GM13976 (cell line): ENCODE measurements at regions not wholly inside any gene's neighbourhood (a gene's known extent, or its start where the extent isn't known, plus 50 kb on each side); places are given as distances from the start of the nearest gene placed in this dataset.

ENCODE experiments used
- DNase-seq: peaks from one replicate; pipeline ENCODE4 v3.0.0; 2012; ENCODE audit warnings: low spot score
- in situ Hi-C: fragments of 300-500 bp; cut with MboI; formaldehyde crosslinking; loops from one replicate; pipeline ENCODE4 v1.12.0; 2022; ENCODE audit warnings: low sequenced_read_pairs, mixed read lengths, inconsistent platforms; ENCODE audit not compliant: unreplicated experiment
- TF ChIP-seq, protein P1 (sequence below): IDR thresholded peaks from 2 replicates; pipeline ENCODE4 v1.5.1; 2012; ENCODE audit warnings: borderline replicate concordance, mild to moderate bottlenecking; ENCODE audit not compliant: insufficient read depth; ENCODE audit errors: extremely low read depth, missing control alignments, control extremely low read depth

DNA sequence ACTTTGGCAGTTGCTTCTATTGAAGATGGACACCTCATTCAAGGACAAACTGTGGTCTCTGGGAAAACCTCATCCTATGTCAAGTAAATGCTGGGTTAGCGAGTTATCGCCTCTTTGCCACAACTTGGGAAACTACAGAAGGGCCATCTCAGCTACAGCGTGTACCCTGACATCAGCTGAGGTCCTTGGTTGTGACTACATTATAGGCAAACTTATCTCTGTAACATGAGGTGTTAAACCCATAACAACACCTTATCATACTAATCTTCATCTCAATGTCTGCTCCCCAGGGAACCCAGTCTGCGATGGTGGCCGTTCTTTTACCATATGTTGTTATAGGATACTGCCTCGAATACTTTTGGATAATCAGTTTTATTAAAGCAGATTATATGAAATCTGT lies 1862.7 kb downstream of the STIM2 start:
- in situ Hi-C loops = no loop called here
- no peak for DNase-seq
- TF ChIP-seq, protein P1, sequence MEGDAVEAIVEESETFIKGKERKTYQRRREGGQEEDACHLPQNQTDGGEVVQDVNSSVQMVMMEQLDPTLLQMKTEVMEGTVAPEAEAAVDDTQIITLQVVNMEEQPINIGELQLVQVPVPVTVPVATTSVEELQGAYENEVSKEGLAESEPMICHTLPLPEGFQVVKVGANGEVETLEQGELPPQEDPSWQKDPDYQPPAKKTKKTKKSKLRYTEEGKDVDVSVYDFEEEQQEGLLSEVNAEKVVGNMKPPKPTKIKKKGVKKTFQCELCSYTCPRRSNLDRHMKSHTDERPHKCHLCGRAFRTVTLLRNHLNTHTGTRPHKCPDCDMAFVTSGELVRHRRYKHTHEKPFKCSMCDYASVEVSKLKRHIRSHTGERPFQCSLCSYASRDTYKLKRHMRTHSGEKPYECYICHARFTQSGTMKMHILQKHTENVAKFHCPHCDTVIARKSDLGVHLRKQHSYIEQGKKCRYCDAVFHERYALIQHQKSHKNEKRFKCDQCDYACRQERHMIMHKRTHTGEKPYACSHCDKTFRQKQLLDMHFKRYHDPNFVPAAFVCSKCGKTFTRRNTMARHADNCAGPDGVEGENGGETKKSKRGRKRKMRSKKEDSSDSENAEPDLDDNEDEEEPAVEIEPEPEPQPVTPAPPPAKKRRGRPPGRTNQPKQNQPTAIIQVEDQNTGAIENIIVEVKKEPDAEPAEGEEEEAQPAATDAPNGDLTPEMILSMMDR = no peak

DNA sequence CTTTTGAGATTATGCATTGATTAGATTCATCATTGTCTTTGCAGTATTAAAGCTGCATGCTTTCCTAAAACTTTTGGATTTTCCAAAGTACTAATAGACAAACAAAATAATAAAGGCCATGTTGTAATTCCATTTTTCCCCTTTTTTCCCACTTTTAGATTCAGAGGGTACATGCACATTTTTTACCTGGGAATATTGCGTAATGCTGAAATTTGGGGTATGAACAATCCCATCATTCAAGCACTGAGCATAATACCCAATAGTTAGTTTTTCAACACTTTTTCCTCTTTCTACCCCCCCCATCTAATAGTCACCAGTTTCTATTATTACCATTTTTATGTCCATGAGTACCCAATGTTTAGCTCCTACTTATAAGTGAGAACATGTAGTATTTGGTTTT lies 1863.6 kb downstream of the STIM2 start:
- DNase-seq = no peak
- TF ChIP-seq, protein P1 = no peak
- in situ Hi-C loops = no loop called here

DNA sequence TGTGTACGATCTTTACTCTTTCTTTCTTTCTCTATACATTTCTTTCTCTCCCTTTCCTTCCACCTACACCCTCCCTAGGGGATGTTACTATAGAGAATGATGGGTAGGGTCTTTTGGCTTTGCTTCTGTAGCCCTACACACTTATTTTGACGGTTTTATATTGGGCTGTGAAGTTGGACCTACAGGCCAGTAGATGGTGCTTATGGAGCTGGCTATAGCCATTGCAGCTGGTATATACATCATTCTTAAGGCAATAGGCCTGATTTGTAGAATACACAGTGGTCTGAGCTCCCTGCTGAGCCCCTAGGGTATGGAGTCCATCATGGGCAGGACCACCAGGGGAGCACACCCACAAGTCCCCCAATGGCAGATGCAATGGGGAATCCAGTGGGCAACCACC lies 1869.7 kb downstream of the STIM2 start:
- DNase-seq = no peak
- TF ChIP-seq, protein P1 = no peak
- in situ Hi-C loops = no loop called here

DNA sequence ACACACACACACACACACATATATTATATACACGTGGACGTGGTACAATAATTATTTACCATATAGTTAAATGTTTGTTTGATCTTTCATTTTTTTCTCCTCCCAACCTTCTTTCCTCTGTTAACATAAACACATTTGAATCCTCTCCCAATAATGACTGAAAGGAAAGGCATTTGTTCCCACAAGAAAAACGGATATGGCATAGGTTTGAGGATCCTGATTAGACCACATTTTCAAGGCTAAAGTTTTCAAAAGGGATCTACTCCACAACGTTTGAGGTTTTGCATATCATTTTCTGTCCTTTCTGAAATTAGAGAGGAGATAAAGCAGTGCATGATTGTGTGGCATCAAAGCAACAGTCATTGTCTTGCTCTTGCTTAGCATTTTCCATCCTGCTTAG lies 1883.4 kb downstream of the STIM2 start:
- DNase-seq = no peak
- TF ChIP-seq, protein P1 = no peak
- in situ Hi-C loops = no loop called here

DNA sequence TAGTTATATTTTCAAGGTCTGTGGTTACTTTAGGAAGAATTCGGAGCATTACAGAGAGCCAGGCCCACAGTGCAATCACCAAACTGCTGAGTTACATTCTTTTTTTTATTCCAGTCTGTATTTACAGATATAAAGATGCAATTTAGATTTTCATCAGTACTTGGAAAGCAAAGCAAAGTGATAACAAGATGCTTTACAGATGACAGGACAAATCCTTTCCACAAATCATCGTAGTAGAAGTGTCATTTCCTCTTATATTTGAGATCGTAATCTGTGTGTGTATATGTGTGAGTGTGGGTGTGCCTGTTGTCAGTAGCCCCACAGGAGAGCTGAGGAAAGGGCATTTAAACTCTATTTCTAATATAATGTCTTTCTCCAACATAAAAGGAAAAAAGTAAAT lies 1893.7 kb downstream of the STIM2 start:
- in situ Hi-C loops = no loop called here
- TF ChIP-seq, protein P1 = no peak
- no peak for DNase-seq

DNA sequence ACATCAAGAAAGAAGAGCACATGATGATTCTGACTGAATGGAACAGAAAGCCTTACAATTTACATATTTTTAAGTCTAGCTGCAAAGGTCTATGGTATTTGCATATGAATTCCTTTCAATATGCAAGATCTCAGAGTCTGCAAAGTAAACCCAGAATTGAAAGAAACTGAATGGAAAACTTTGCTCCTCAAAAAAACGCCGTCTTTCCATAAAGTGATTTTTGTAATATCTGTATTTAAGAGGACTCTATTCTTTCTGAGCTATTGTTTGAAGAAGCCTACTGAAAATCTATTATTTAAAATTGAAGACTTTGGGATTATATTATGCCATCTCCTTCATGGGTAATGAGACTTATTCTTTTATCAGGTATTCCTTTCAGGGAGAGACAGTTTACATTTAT lies 1894.4 kb downstream of the STIM2 start:
- in situ Hi-C loops = no loop called here
- TF ChIP-seq, protein P1 = no peak
- no peak for DNase-seq

DNA sequence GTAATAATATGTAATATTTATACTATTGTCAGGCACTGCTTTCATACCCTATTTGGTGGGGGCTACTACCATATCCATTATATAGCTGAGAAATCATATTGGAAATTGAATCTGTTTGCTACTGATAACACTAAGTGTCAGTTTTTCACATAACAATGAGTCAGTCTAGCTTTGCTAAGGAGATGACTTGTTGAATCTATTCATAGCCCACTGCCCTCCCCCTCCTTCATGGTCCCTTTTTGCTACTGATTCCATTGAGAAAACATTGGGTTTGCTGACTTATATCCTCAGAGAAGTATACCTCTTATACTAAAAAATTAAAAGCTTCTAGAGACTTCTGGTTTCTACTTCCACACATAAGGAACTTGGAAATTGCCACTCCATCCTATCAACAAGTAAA lies 1898.4 kb downstream of the STIM2 start:
- in situ Hi-C loops = no loop called here
- TF ChIP-seq, protein P1 = no peak
- DNase-seq = no peak
